MM.1S (cell line): ENCODE measurements at regions not wholly inside any gene's neighbourhood (a gene's known extent, or its start where the extent isn't known, plus 50 kb on each side); places are given as distances from the start of the nearest gene placed in this dataset.

Experiments
- DNase-seq: peaks from one replicate; pipeline ENCODE4 v3.0.0-alpha.2; 2015
- H2AFZ ChIP-seq: fragments of 300-600 bp; sonication (generic); 2 replicates; pipeline ENCODE4 v1.6.0; 2016; ENCODE audit warnings: antibody characterized with exemption, low read length
- H3F3A ChIP-seq: fragments of 300-600 bp; sonication (generic); 2 replicates; pipeline ENCODE4 v1.6.1; 2016; ENCODE audit warnings: mild to moderate bottlenecking, antibody characterized with exemption, low read length, moderate library complexity, mixed read lengths; ENCODE audit not compliant: insufficient read depth
- H3K27ac ChIP-seq: fragments of 300-600 bp; sonication (generic); 2 replicates; pipeline ENCODE4 v1.5.1; 2016; ENCODE audit warnings: mild to moderate bottlenecking, low read length
- H3K27me3 ChIP-seq: fragments of 300-600 bp; sonication (generic); replicated peaks from 2 replicates; pipeline ENCODE4 v1.6.0; 2016; ENCODE audit warnings: low read length; ENCODE audit not compliant: insufficient read depth
- H3K36me3 ChIP-seq: fragments of 300-600 bp; sonication (generic); replicated peaks from 2 replicates; pipeline ENCODE4 v1.6.1; 2016; ENCODE audit warnings: mild to moderate bottlenecking, low read length, mixed read lengths; ENCODE audit not compliant: insufficient read depth
- H3K4me1 ChIP-seq: fragments of 300-600 bp; sonication (generic); 2 replicates; pipeline ENCODE4 v1.6.1; 2016; ENCODE audit warnings: low read length, mixed read lengths
- H3K4me2 ChIP-seq: fragments of 300-600 bp; sonication (generic); 2 replicates; pipeline ENCODE4 v1.6.0; 2016; ENCODE audit warnings: low read depth, low read length
- H3K4me3 ChIP-seq: fragments of 300-600 bp; sonication (generic); 2 replicates; pipeline ENCODE4 v1.5.1; 2016; ENCODE audit warnings: low read length, mixed read lengths
- H3K79me2 ChIP-seq: fragments of 300-600 bp; sonication (generic); 2 replicates; pipeline ENCODE4 v1.6.1; 2016; ENCODE audit warnings: mixed run types, low read length, mixed read lengths
- H3K9ac ChIP-seq: fragments of 300-600 bp; sonication (generic); 2 replicates; pipeline ENCODE4 v1.6.1; 2016; ENCODE audit warnings: low read length, mixed read lengths
- H3K9me2 ChIP-seq: fragments of 300-600 bp; sonication (generic); replicated peaks from 2 replicates; pipeline ENCODE4 v1.6.1; 2016; ENCODE audit warnings: mild to moderate bottlenecking, low read length, mixed read lengths; ENCODE audit not compliant: insufficient read depth
- H3K9me3 ChIP-seq: fragments of 300-600 bp; sonication (generic); replicated peaks from 2 replicates; pipeline ENCODE4 v1.6.1; 2016; ENCODE audit warnings: mild to moderate bottlenecking, low read length, mixed read lengths; ENCODE audit not compliant: insufficient read depth
- H4K20me1 ChIP-seq: fragments of 300-600 bp; sonication (generic); 2 replicates; pipeline ENCODE4 v1.6.1; 2016; ENCODE audit warnings: mild to moderate bottlenecking, low read length, moderate library complexity, mixed read lengths; ENCODE audit not compliant: insufficient read depth
- CTCF ChIP-seq: fragments of 300-600 bp; sonication (generic); IDR thresholded peaks from 2 replicates; pipeline ENCODE4 v1.5.1; 2016; ENCODE audit warnings: antibody characterized with exemption, low read length, mixed read lengths
- EZH2 ChIP-seq: fragments of 300-600 bp; sonication (generic); optimal IDR thresholded peaks from 2 replicates; pipeline ENCODE3; 2017; ENCODE audit warnings: low read depth, mild to moderate bottlenecking, antibody characterized with exemption, low read length, mixed read lengths
- EZH2phosphoT487 ChIP-seq: fragments of 300-600 bp; sonication (generic); IDR thresholded peaks from 2 replicates; pipeline ENCODE4 v1.6.1; 2018; ENCODE audit warnings: antibody characterized with exemption, low read length

GRCh38 chr3:110456438-110457138 is 615.0 kb upstream of the NECTIN3 start:
- H3K4me1 ChIP-seq, result no peaks in the 10 kb centered on the region
- no peak overlapping the region for H3K4me3 ChIP-seq
- no peaks in the 10 kb centered on the region for H4K20me1 ChIP-seq
- TF ChIP-seq EZH2phosphoT487 (no peak), EZH2 (no peak), CTCF (no peak)
- no peak for DNase-seq
- no peak overlapping the region for H2AFZ ChIP-seq
- no peaks in the 10 kb centered on the region for H3K9me2 ChIP-seq
- no peaks in the 10 kb centered on the region for H3F3A ChIP-seq
- no peak overlapping the region for H3K27ac ChIP-seq
- H3K9ac ChIP-seq, result no peak overlapping the region
- H3K36me3 ChIP-seq, result no peaks in the 10 kb centered on the region
- no peaks in the 10 kb centered on the region for H3K79me2 ChIP-seq
- no peak overlapping the region for H3K4me2 ChIP-seq
- no peaks in the 10 kb centered on the region for H3K27me3 ChIP-seq
- no peaks in the 10 kb centered on the region for H3K9me3 ChIP-seq

GRCh38 chr3:110457508-110457907 is 614.1 kb upstream of the NECTIN3 start:
- H3K27ac ChIP-seq, result no peak overlapping the region
- no peaks in the 10 kb centered on the region for H3K79me2 ChIP-seq
- no peaks in the 10 kb centered on the region for H3K27me3 ChIP-seq
- no peaks in the 10 kb centered on the region for H3K9me3 ChIP-seq
- no peaks in the 10 kb centered on the region for H3K9me2 ChIP-seq
- no peak for DNase-seq
- TF ChIP-seq CTCF, result no peak
- TF ChIP-seq EZH2, result no peak
- TF ChIP-seq EZH2phosphoT487, result no peak
- H3K36me3 ChIP-seq, result no peaks in the 10 kb centered on the region
- no peaks in the 10 kb centered on the region for H3F3A ChIP-seq
- H2AFZ ChIP-seq, result no peak overlapping the region
- H4K20me1 ChIP-seq, result no peaks in the 10 kb centered on the region
- no peaks in the 10 kb centered on the region for H3K4me1 ChIP-seq
- no peak overlapping the region for H3K9ac ChIP-seq
- no peak overlapping the region for H3K4me2 ChIP-seq
- H3K4me3 ChIP-seq, result no peak overlapping the region

- H3K4me2 ChIP-seq, result no peak overlapping the region
These were observed 612.6 kb upstream of the NECTIN3 start for GRCh38 chr3:110459021-110459420.

More at GRCh38 chr3:110459021-110459420, 612.6 kb upstream of the NECTIN3 start:
- no peak overlapping the region for H3K27ac ChIP-seq
- H3F3A ChIP-seq, result no peaks in the 10 kb centered on the region
- H3K79me2 ChIP-seq, result no peaks in the 10 kb centered on the region
- H3K4me3 ChIP-seq, result no peak overlapping the region
- no peak overlapping the region for H2AFZ ChIP-seq
- TF ChIP-seq EZH2, result no peak
- no peak for TF ChIP-seq CTCF
- no peak for TF ChIP-seq EZH2phosphoT487
- H3K9ac ChIP-seq, result no peak overlapping the region
- no peaks in the 10 kb centered on the region for H3K9me2 ChIP-seq
- no peaks in the 10 kb centered on the region for H3K36me3 ChIP-seq
- H3K27me3 ChIP-seq, result no peaks in the 10 kb centered on the region
- DNase-seq, result no peak
- no peaks in the 10 kb centered on the region for H4K20me1 ChIP-seq
- no peaks in the 10 kb centered on the region for H3K4me1 ChIP-seq
- H3K9me3 ChIP-seq, result no peaks in the 10 kb centered on the region
